GM10266 (cell line): ENCODE measurements at regions not wholly inside any gene's neighbourhood (a gene's known extent, or its start where the extent isn't known, plus 50 kb on each side); places are given as distances from the start of the nearest gene placed in this dataset.

Experiments used
- DNase-seq: peaks from one replicate; pipeline ENCODE4 v3.0.0; 2012; ENCODE audit errors: extremely low spot score
- CTCF ChIP-seq: IDR thresholded peaks from 2 replicates; pipeline ENCODE4 v1.5.1; 2012; ENCODE audit warnings: mild to moderate bottlenecking, low read depth; ENCODE audit not compliant: control insufficient read depth, insufficient read depth; ENCODE audit errors: missing control alignments

GRCh38 chr22:49490692-49491091 lies 337.0 kb downstream of the BRD1 start:
- no peak for TF ChIP-seq CTCF

GRCh38 chr22:49489821-49490220 lies 337.9 kb downstream of the BRD1 start:
- no peak for TF ChIP-seq CTCF
- no peak for DNase-seq

More at GRCh38 chr22:49490692-49491091, 337.0 kb downstream of the BRD1 start:
- no peak for DNase-seq

- TF ChIP-seq CTCF = no peak
These were observed 338.7 kb downstream of the BRD1 start for GRCh38 chr22:49488943-49489342.

GRCh38 chr22:49487950-49488349 lies 339.7 kb downstream of the BRD1 start:
- TF ChIP-seq CTCF = no peak
- DNase-seq = no peak

More at GRCh38 chr22:49488943-49489342, 338.7 kb downstream of the BRD1 start:
- no peak for DNase-seq

GRCh38 chr22:49486225-49486624 lies 341.4 kb downstream of the BRD1 start:
- TF ChIP-seq CTCF = no peak
- DNase-seq = no peak

- DNase-seq = no peak
- no peak for TF ChIP-seq CTCF
These were observed 343.7 kb downstream of the BRD1 start for GRCh38 chr22:49483946-49484345.

GRCh38 chr22:49483281-49483870 lies 344.3 kb downstream of the BRD1 start:
- DNase-seq = no peak
- TF ChIP-seq CTCF = no peak
